ENCODE measurements at regions not wholly inside any gene's neighbourhood (a gene's known extent, or its start where the extent isn't known, plus 50 kb on each side); places are given as distances from the start of the nearest gene placed in this dataset.

- Mint-ChIP-seq H3K27me3 (ENCODE audit: low read depth) (no peaks in the 10 kb centered on the region), H3K9me3 (peaks cover 8% of the 10 kb centered on the region), H3K27ac (no peak overlapping the region), H3K4me3 (no peak overlapping the region), H3K36me3 (no peaks in the 10 kb centered on the region), H3K4me1 (no peaks in the 10 kb centered on the region)
- CTCF ChIA-PET = no interaction called here
- POLR2A ChIA-PET = no interaction called here
- DNase-seq (ENCODE audit: low spot score) (no peak), ATAC-seq (no peak)
- TF ChIP-seq, protein P1, sequence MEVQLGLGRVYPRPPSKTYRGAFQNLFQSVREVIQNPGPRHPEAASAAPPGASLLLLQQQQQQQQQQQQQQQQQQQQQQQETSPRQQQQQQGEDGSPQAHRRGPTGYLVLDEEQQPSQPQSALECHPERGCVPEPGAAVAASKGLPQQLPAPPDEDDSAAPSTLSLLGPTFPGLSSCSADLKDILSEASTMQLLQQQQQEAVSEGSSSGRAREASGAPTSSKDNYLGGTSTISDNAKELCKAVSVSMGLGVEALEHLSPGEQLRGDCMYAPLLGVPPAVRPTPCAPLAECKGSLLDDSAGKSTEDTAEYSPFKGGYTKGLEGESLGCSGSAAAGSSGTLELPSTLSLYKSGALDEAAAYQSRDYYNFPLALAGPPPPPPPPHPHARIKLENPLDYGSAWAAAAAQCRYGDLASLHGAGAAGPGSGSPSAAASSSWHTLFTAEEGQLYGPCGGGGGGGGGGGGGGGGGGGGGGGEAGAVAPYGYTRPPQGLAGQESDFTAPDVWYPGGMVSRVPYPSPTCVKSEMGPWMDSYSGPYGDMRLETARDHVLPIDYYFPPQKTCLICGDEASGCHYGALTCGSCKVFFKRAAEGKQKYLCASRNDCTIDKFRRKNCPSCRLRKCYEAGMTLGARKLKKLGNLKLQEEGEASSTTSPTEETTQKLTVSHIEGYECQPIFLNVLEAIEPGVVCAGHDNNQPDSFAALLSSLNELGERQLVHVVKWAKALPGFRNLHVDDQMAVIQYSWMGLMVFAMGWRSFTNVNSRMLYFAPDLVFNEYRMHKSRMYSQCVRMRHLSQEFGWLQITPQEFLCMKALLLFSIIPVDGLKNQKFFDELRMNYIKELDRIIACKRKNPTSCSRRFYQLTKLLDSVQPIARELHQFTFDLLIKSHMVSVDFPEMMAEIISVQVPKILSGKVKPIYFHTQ (CRISPR knock-in tag; IDR thresholded peaks at IDR 0.05) = no peak
- TF ChIP-seq TEAD1 (CRISPR knock-in tag; IDR thresholded peaks at IDR 0.05) (no peak), ELF4 (CRISPR knock-in tag; IDR thresholded peaks at IDR 0.05; ENCODE audit: low read depth) (no peak), ZBTB43 (CRISPR knock-in tag; IDR thresholded peaks at IDR 0.05) (no peak), FOXP4 (CRISPR knock-in tag; IDR thresholded peaks at IDR 0.05) (no peak), ZNF425 (CRISPR knock-in tag; conservative IDR thresholded peaks at IDR 0.05) (no peak), NFYB (CRISPR knock-in tag; conservative IDR thresholded peaks at IDR 0.05; ENCODE audit: low read depth) (no peak), USF1 (CRISPR knock-in tag; IDR thresholded peaks at IDR 0.05) (no peak), ATF3 (CRISPR knock-in tag; conservative IDR thresholded peaks at IDR 0.05) (no peak), ERG (CRISPR knock-in tag; IDR thresholded peaks at IDR 0.05) (no peak)
Observed at GRCh38 chr3:191148131-191148530, 50.9 kb upstream of the OSTN start.

DNA sequence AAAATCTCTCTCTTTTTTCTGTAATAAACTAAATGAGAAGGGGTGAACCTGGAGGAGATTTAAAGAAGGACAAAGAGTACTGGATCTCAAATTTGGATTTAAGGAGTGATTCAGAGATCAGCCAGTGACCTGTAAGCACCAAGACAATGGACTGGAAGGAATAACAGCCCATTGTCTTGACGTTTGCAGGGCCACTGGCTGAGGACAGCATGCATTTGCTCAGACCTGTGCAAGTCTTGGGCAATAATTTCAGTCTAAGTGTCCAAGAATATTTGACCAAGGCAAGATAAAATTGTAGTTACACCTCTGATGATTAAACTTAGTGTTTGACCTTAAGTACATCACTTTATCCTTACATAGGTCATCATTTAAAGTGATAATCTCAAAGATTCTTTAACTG lies 55.8 kb upstream of the OSTN start:
- no peak overlapping the region for H3K4me3 Mint-ChIP-seq
- no peak for DNase-seq (ENCODE audit: low spot score)
- H3K9me3 Mint-ChIP-seq = peaks cover 8% of the 10 kb centered on the region
- ChIA-PET POLR2A (no interaction called here), CTCF (no interaction called here)
- H3K27ac Mint-ChIP-seq = no peak overlapping the region
- no peaks in the 10 kb centered on the region for H3K36me3 Mint-ChIP-seq
- no peak for ATAC-seq
- H3K27me3 Mint-ChIP-seq (ENCODE audit: low read depth) = no peaks in the 10 kb centered on the region
- H3K4me1 Mint-ChIP-seq = no peaks in the 10 kb centered on the region
- TF ChIP-seq, protein P2, sequence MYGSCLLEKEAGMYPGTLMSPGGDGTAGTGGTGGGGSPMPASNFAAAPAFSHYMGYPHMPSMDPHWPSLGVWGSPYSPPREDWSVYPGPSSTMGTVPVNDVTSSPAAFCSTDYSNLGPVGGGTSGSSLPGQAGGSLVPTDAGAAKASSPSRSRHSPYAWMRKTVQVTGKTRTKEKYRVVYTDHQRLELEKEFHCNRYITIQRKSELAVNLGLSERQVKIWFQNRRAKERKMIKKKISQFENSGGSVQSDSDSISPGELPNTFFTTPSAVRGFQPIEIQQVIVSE (CRISPR knock-in tag; IDR thresholded peaks at IDR 0.05; ENCODE audit: borderline replicate concordance) = no peak
- no peak for TF ChIP-seq ERG (CRISPR knock-in tag; IDR thresholded peaks at IDR 0.05)
- no peak for TF ChIP-seq FOXP1 (CRISPR knock-in tag; IDR thresholded peaks at IDR 0.05; ENCODE audit: borderline replicate concordance)
- TF ChIP-seq ZNF263 (CRISPR knock-in tag; IDR thresholded peaks at IDR 0.05; ENCODE audit: low read depth) = no peak
- no peak for TF ChIP-seq E2F4 (CRISPR knock-in tag; IDR thresholded peaks at IDR 0.05; ENCODE audit: borderline replicate concordance, low read depth)
- TF ChIP-seq GRHL2 (CRISPR knock-in tag; IDR thresholded peaks at IDR 0.05; ENCODE audit: insufficient replicate concordance, severe bottlenecking) = no peak
- no peak for TF ChIP-seq GTF2I (CRISPR knock-in tag; conservative IDR thresholded peaks at IDR 0.05)
- TF ChIP-seq HMGXB4 (CRISPR knock-in tag; IDR thresholded peaks at IDR 0.05) = no peak
